H9 (cell line): ENCODE measurements at regions not wholly inside any gene's neighbourhood (a gene's known extent, or its start where the extent isn't known, plus 50 kb on each side); places are given as distances from the start of the nearest gene placed in this dataset.

Experiments
- DNase-seq: peaks from one replicate; pipeline ENCODE4 v3.0.0-alpha.2; 2017
- H2AFZ ChIP-seq: one replicate; pipeline ENCODE4 v1.6.1; 2013; ENCODE audit warnings: mild to moderate bottlenecking, low read length, control low read depth, moderate library complexity
- H2AK5ac ChIP-seq: 2 replicates; pipeline ENCODE4 v1.6.1; 2013; ENCODE audit warnings: low read length, control low read depth, mixed read lengths; ENCODE audit not compliant: insufficient read length
- H2BK120ac ChIP-seq: one replicate; pipeline ENCODE4 v1.6.1; 2013; ENCODE audit warnings: low read depth, mild to moderate bottlenecking, low read length, control low read depth, inconsistent platforms; ENCODE audit not compliant: poor library complexity, severe bottlenecking
- H2BK12ac ChIP-seq: 2 replicates; pipeline ENCODE4 v1.6.1; 2013; ENCODE audit warnings: low read length, control low read depth, mixed read lengths, low read depth; ENCODE audit not compliant: insufficient read length
- H2BK15ac ChIP-seq: 2 replicates; pipeline ENCODE4 v1.6.1; 2013; ENCODE audit warnings: low read depth, low read length, control low read depth
- H2BK20ac ChIP-seq: one replicate; pipeline ENCODE4 v1.6.1; 2013; ENCODE audit warnings: low read depth, mild to moderate bottlenecking, low read length, control low read depth, inconsistent platforms; ENCODE audit not compliant: poor library complexity, severe bottlenecking
- H2BK5ac ChIP-seq: 2 replicates; pipeline ENCODE4 v1.6.1; 2013; ENCODE audit warnings: low read length, control low read depth, mixed read lengths; ENCODE audit not compliant: insufficient read length
- H3K14ac ChIP-seq: 2 replicates; pipeline ENCODE4 v1.6.1; 2013; ENCODE audit warnings: low read length, control low read depth; ENCODE audit not compliant: insufficient read depth
- H3K18ac ChIP-seq: 2 replicates; pipeline ENCODE4 v1.6.1; 2013; ENCODE audit warnings: low read depth, mild to moderate bottlenecking, mixed read lengths, low read length, control low read depth; ENCODE audit not compliant: insufficient read length
- H3K23ac ChIP-seq: 2 replicates; pipeline ENCODE4 v1.6.1; 2013; ENCODE audit warnings: low read length, control low read depth, mixed read lengths, low read depth; ENCODE audit not compliant: insufficient read length
- H3K23me2 ChIP-seq: 2 replicates; pipeline ENCODE4 v1.6.1; 2013; ENCODE audit warnings: low read depth, mild to moderate bottlenecking, mixed read lengths, low read length, control low read depth; ENCODE audit not compliant: insufficient read length, poor library complexity, severe bottlenecking
- H3K27ac ChIP-seq: 2 replicates; pipeline ENCODE4 v1.5.1; 2013; ENCODE audit warnings: low read length, control low read depth, mixed read lengths, low read depth; ENCODE audit not compliant: insufficient read length
- H3K27me3 ChIP-seq: 2 replicates; pipeline ENCODE4 v1.6.1; 2013; ENCODE audit warnings: low read length, control low read depth, inconsistent platforms; ENCODE audit not compliant: insufficient read depth
- H3K4ac ChIP-seq: 2 replicates; pipeline ENCODE4 v1.6.1; 2013; ENCODE audit warnings: low read depth, mild to moderate bottlenecking, control low read depth, inconsistent platforms, low read length, moderate library complexity
- H3K4me1 ChIP-seq: 2 replicates; pipeline ENCODE4 v1.6.1; 2013; ENCODE audit warnings: low read length, control low read depth, inconsistent platforms; ENCODE audit not compliant: insufficient read depth
- H3K4me2 ChIP-seq: 2 replicates; pipeline ENCODE4 v1.6.1; 2013; ENCODE audit warnings: low read length, control low read depth, mixed read lengths; ENCODE audit not compliant: insufficient read length, insufficient read depth
- H3K56ac ChIP-seq: 2 replicates; pipeline ENCODE4 v1.6.1; 2013; ENCODE audit warnings: low read depth, mild to moderate bottlenecking, mixed read lengths, low read length, control low read depth; ENCODE audit not compliant: insufficient read length
- H3K79me1 ChIP-seq: 2 replicates; pipeline ENCODE4 v1.6.1; 2013; ENCODE audit warnings: low read depth, mild to moderate bottlenecking, moderate library complexity, low read length, control low read depth, inconsistent platforms; ENCODE audit not compliant: insufficient read depth, poor library complexity, severe bottlenecking
- H3K79me2 ChIP-seq: 2 replicates; pipeline ENCODE4 v1.6.1; 2013; ENCODE audit warnings: low read length, control low read depth, inconsistent platforms; ENCODE audit not compliant: insufficient read depth
- H3K9ac ChIP-seq: 2 replicates; pipeline ENCODE4 v1.6.1; 2013; ENCODE audit warnings: low read length, control low read depth, mixed read lengths; ENCODE audit not compliant: insufficient read length; ENCODE audit errors: extremely low read depth
- H3K9me3 ChIP-seq: one replicate; pipeline ENCODE4 v1.6.1; 2013; ENCODE audit warnings: low read depth, low read length, inconsistent platforms; ENCODE audit not compliant: control insufficient read depth
- H3T11ph ChIP-seq: one replicate; pipeline ENCODE4 v1.6.1; 2013; ENCODE audit warnings: mild to moderate bottlenecking, low read length, control low read depth, inconsistent platforms
- H4K20me1 ChIP-seq: one replicate; pipeline ENCODE4 v1.6.1; 2013; ENCODE audit not compliant: control insufficient read depth, insufficient read length, insufficient read depth
- H4K5ac ChIP-seq: 2 replicates; pipeline ENCODE4 v1.6.1; 2013; ENCODE audit warnings: low read depth, mild to moderate bottlenecking, mixed read lengths, low read length, control low read depth; ENCODE audit not compliant: insufficient read length
- H4K8ac ChIP-seq: replicated peaks from 2 replicates; pipeline ENCODE4 v1.6.1; 2013; ENCODE audit warnings: low read length, control low read depth, mixed read lengths, low read depth; ENCODE audit not compliant: insufficient read length
- H4K91ac ChIP-seq: 2 replicates; pipeline ENCODE4 v1.6.1; 2013; ENCODE audit warnings: low read depth, mild to moderate bottlenecking, moderate library complexity, mixed read lengths, low read length, control low read depth; ENCODE audit not compliant: insufficient read length
- H3K27ac Mint-ChIP-seq, 3 experiments: 2 replicates in 2 of 3; 3 replicates in 1 of 3; pipeline ENCODE4 v1.8.0; 2020 to 2021; ENCODE audit warnings: mixed read lengths in 3 of 3, mild to moderate bottlenecking in 1 of 3, moderate library complexity in 1 of 3
- H3K27me3 Mint-ChIP-seq: 2 replicates; pipeline ENCODE4 v1.8.0; 2021; ENCODE audit warnings: low read depth, mild to moderate bottlenecking, moderate library complexity, mixed read lengths
- H3K36me3 Mint-ChIP-seq, 3 experiments: 2 replicates in 2 of 3; 3 replicates in 1 of 3; pipeline ENCODE4 v1.8.0; 2020 to 2021; ENCODE audit warnings: low read depth in 3 of 3, mixed read lengths in 3 of 3; ENCODE audit not compliant: insufficient read depth in 1 of 3
- H3K4me1 Mint-ChIP-seq, 2 experiments: 2 replicates each; pipeline ENCODE4 v1.8.0; 2020; ENCODE audit warnings: mixed read lengths in 2 of 2
- H3K4me3 Mint-ChIP-seq, 2 experiments: 2 replicates in 1 of 2; 3 replicates in 1 of 2; pipeline ENCODE4 v1.8.0; 2020 to 2021; ENCODE audit warnings: mild to moderate bottlenecking in 2 of 2, mixed read lengths in 2 of 2, moderate library complexity in 1 of 2
- H3K9me3 Mint-ChIP-seq, 2 experiments: 2 replicates in 1 of 2; 3 replicates in 1 of 2; pipeline ENCODE4 v1.8.0; 2020; ENCODE audit warnings: mild to moderate bottlenecking in 2 of 2, mixed read lengths in 2 of 2, moderate library complexity in 1 of 2
- TF ChIP-seq, protein P1 (sequence below): fragments of 200-600 bp; sonication (generic); conservative IDR thresholded peaks from 3 replicates; pipeline ENCODE4 v1.8.0; 2021; ENCODE audit warnings: antibody characterized with exemption, mild to moderate bottlenecking

GRCh38 chr3:11948866-11949265 lies 55.3 kb upstream of the SYN2 start:
- no peak overlapping the region for H3K4me2 ChIP-seq
- H3K23me2 ChIP-seq: no peaks in the 10 kb centered on the region
- H3K27ac Mint-ChIP-seq: peak overlapping the region in 1 of 3 experiments; percentile 82; a peak in 2 of 7 replicates
- H3K36me3 Mint-ChIP-seq: no peaks in the 10 kb centered on the region
- H3K9me3 Mint-ChIP-seq: no peaks in the 10 kb centered on the region; a peak in 1 of 5 replicates
- H2BK120ac ChIP-seq: no peak overlapping the region
- no peak overlapping the region for H3K27ac ChIP-seq
- H3K14ac ChIP-seq: no peak overlapping the region
- no peak overlapping the region for H3T11ph ChIP-seq
- H3K27me3 Mint-ChIP-seq: no peaks in the 10 kb centered on the region; the same call in 1 of the 2 replicates
- H3K4me1 Mint-ChIP-seq: 0 out of 4 replicates have a peak, but pooled peaks cover 0 to under 1% of the 10 kb centered on the region in 2 experiments
- H3K79me1 ChIP-seq: no peaks in the 10 kb centered on the region
- H3K56ac ChIP-seq: no peak overlapping the region
- H4K91ac ChIP-seq: no peak overlapping the region
- no peak overlapping the region for H2BK20ac ChIP-seq
- no peaks in the 10 kb centered on the region for H3K79me2 ChIP-seq
- H3K4me3 Mint-ChIP-seq: no peak overlapping the region
- no peak overlapping the region for H2BK5ac ChIP-seq
- H4K20me1 ChIP-seq: no peaks in the 10 kb centered on the region
- no peaks in the 10 kb centered on the region for H3K9me3 ChIP-seq
- no peak overlapping the region for H2AFZ ChIP-seq
- no peak overlapping the region for H3K9ac ChIP-seq
- no peak overlapping the region for H4K5ac ChIP-seq
- no peak overlapping the region for H3K18ac ChIP-seq
- H3K23ac ChIP-seq: no peak overlapping the region
- H3K4me1 ChIP-seq: no peaks in the 10 kb centered on the region
- no peak overlapping the region for H2BK12ac ChIP-seq
- no peak overlapping the region for H3K4ac ChIP-seq
- H3K27me3 ChIP-seq: no peaks in the 10 kb centered on the region
- H2AK5ac ChIP-seq: no peak overlapping the region
- DNase-seq: no peak
- H2BK15ac ChIP-seq: no peak overlapping the region
- no peak overlapping the region for H4K8ac ChIP-seq
- TF ChIP-seq, protein P1, sequence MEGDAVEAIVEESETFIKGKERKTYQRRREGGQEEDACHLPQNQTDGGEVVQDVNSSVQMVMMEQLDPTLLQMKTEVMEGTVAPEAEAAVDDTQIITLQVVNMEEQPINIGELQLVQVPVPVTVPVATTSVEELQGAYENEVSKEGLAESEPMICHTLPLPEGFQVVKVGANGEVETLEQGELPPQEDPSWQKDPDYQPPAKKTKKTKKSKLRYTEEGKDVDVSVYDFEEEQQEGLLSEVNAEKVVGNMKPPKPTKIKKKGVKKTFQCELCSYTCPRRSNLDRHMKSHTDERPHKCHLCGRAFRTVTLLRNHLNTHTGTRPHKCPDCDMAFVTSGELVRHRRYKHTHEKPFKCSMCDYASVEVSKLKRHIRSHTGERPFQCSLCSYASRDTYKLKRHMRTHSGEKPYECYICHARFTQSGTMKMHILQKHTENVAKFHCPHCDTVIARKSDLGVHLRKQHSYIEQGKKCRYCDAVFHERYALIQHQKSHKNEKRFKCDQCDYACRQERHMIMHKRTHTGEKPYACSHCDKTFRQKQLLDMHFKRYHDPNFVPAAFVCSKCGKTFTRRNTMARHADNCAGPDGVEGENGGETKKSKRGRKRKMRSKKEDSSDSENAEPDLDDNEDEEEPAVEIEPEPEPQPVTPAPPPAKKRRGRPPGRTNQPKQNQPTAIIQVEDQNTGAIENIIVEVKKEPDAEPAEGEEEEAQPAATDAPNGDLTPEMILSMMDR: no peak
